ENCODE measurements at regions not wholly inside any gene's neighbourhood (a gene's known extent, or its start where the extent isn't known, plus 50 kb on each side); places are given as distances from the start of the nearest gene placed in this dataset.

DNA sequence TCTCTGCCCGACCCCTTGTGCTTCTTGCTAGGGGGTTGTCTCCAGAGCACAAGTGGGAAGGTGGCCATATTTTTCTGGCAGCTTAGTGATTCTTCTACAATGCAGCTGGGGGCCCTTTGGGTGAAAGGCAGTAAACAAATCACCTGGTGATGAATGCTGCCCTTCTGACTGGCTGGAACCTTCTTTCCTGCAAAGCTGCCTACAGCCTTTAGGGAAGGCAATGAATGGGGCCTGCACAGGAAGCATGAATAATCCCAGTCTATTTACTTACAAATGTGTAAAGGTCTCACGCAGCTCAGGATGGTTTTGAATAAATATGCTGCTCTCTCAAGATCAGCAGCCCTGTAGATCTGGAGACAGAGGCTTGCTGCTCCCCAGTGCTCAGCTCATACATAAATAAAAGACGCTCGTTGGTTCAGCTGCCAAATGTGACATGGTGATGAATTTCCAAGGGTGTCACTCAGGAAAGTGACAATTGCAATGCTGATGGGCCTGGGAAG lies 289.2 kb downstream of the TDRD15 start:
- no peaks in the 10 kb centered on the region for H3K27me3 ChIP-seq (ENCODE audit: control insufficient read depth, insufficient read depth, low read length)
- TF ChIP-seq, protein P1, sequence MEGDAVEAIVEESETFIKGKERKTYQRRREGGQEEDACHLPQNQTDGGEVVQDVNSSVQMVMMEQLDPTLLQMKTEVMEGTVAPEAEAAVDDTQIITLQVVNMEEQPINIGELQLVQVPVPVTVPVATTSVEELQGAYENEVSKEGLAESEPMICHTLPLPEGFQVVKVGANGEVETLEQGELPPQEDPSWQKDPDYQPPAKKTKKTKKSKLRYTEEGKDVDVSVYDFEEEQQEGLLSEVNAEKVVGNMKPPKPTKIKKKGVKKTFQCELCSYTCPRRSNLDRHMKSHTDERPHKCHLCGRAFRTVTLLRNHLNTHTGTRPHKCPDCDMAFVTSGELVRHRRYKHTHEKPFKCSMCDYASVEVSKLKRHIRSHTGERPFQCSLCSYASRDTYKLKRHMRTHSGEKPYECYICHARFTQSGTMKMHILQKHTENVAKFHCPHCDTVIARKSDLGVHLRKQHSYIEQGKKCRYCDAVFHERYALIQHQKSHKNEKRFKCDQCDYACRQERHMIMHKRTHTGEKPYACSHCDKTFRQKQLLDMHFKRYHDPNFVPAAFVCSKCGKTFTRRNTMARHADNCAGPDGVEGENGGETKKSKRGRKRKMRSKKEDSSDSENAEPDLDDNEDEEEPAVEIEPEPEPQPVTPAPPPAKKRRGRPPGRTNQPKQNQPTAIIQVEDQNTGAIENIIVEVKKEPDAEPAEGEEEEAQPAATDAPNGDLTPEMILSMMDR (IDR thresholded peaks at IDR 0.05), result no peak

DNA sequence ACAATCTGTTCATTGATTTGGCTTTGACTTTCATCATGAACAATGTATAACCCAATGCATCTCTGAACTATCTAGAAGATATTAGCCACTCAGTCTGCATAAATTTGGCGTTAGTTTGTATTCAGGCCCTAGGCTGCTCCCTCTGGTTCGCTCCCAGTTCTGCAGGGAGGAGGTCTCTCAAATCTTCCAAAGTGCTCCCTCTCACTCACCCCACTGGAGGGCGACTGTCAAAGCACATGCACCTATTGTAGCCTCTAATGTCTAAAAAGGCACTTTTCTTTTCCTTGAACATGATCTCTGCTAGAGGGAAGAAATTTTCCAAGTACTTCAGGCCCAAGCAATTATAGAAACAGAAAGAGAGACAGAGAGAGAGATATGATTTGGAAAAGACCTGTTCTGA lies 291.5 kb downstream of the TDRD15 start:
- no peaks in the 10 kb centered on the region for H3K9me3 ChIP-seq (ENCODE audit: control insufficient read depth, low read length)
- no peaks in the 10 kb centered on the region for H3K27me3 ChIP-seq (ENCODE audit: control insufficient read depth, insufficient read depth, low read length)
- H3K4me1 ChIP-seq, result no peaks in the 10 kb centered on the region
- H3K79me2 ChIP-seq, result no peaks in the 10 kb centered on the region
- H3K9ac ChIP-seq, result no peak overlapping the region
- H3K36me3 ChIP-seq (ENCODE audit: control insufficient read depth, insufficient read depth, low read length), result no peaks in the 10 kb centered on the region
- H2AFZ ChIP-seq, result no peak overlapping the region
- no peak overlapping the region for H3K4me3 ChIP-seq (ENCODE audit: low read depth, low read length)
- no peak overlapping the region for H3K27ac ChIP-seq
- no peak overlapping the region for H3K4me2 ChIP-seq (ENCODE audit: low read length)
- TF ChIP-seq, protein P1 (IDR thresholded peaks at IDR 0.05), result no peak

More for the DNA sequence above, 289.2 kb downstream of the TDRD15 start:
- no peak overlapping the region for H3K9ac ChIP-seq
- H3K79me2 ChIP-seq, result no peaks in the 10 kb centered on the region
- no peak overlapping the region for H2AFZ ChIP-seq
- H3K27ac ChIP-seq, result no peak overlapping the region
- no peaks in the 10 kb centered on the region for H3K9me3 ChIP-seq (ENCODE audit: control insufficient read depth, low read length)
- no peaks in the 10 kb centered on the region for H3K36me3 ChIP-seq (ENCODE audit: control insufficient read depth, insufficient read depth, low read length)
- H3K4me3 ChIP-seq (ENCODE audit: low read depth, low read length), result no peak overlapping the region
- no peak overlapping the region for H3K4me2 ChIP-seq (ENCODE audit: low read length)
- H3K4me1 ChIP-seq, result no peaks in the 10 kb centered on the region

DNA sequence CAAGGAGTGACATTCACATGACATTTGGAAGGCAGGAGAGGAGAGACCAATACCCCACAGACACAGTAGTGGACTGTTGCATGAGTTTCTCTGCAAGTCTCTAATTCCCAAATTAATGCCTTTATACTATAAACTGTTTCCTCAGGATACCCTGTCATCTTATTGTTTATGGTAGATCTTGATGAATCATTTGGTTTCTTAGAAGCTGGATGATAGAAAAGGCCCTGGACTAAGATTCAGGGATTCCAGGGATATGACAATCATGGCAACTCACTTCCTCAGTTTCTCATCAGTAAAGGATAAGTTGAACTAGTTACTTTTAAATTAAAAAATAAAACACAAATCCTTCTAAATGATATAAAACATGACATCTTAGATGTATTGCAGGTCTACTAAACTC lies 292.5 kb downstream of the TDRD15 start:
- H3K4me3 ChIP-seq (ENCODE audit: low read depth, low read length), result no peak overlapping the region
- H3K4me2 ChIP-seq (ENCODE audit: low read length), result no peak overlapping the region
- H3K27ac ChIP-seq, result no peak overlapping the region
- no peak overlapping the region for H3K9ac ChIP-seq
- H3K36me3 ChIP-seq (ENCODE audit: control insufficient read depth, insufficient read depth, low read length), result no peaks in the 10 kb centered on the region
- H2AFZ ChIP-seq, result no peak overlapping the region
- H3K27me3 ChIP-seq (ENCODE audit: control insufficient read depth, insufficient read depth, low read length), result no peaks in the 10 kb centered on the region
- no peaks in the 10 kb centered on the region for H3K79me2 ChIP-seq
- no peaks in the 10 kb centered on the region for H3K9me3 ChIP-seq (ENCODE audit: control insufficient read depth, low read length)
- TF ChIP-seq, protein P1 (IDR thresholded peaks at IDR 0.05), result no peak
- H3K4me1 ChIP-seq, result no peaks in the 10 kb centered on the region

DNA sequence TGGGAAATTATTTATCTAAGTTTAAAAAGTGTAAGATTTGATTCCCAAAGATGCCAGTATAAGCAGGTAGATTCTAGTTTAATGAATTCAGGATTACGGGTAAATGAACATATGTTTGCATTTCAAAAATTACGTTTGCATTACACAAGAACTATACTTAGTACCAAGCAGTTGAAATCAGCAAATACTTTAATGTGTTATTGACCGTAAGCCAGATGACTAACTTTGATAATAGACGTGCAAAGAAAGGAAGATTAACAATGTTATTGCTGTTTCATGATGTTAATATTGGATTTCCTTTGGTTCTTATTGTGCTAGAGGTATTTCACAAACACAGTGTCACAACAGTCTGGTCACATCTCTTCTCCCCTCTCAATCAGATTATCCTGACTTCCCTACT lies 294.7 kb downstream of the TDRD15 start:
- H3K79me2 ChIP-seq, result no peaks in the 10 kb centered on the region
- TF ChIP-seq, protein P1 (IDR thresholded peaks at IDR 0.05), result no peak
- H3K27ac ChIP-seq, result no peak overlapping the region
- H3K9ac ChIP-seq, result no peak overlapping the region
- no peaks in the 10 kb centered on the region for H3K36me3 ChIP-seq (ENCODE audit: control insufficient read depth, insufficient read depth, low read length)
- H3K9me3 ChIP-seq (ENCODE audit: control insufficient read depth, low read length), result no peaks in the 10 kb centered on the region
- no peaks in the 10 kb centered on the region for H3K27me3 ChIP-seq (ENCODE audit: control insufficient read depth, insufficient read depth, low read length)
- no peak overlapping the region for H3K4me2 ChIP-seq (ENCODE audit: low read length)
- H2AFZ ChIP-seq, result no peak overlapping the region
- H3K4me3 ChIP-seq (ENCODE audit: low read depth, low read length), result no peak overlapping the region
- no peaks in the 10 kb centered on the region for H3K4me1 ChIP-seq

DNA sequence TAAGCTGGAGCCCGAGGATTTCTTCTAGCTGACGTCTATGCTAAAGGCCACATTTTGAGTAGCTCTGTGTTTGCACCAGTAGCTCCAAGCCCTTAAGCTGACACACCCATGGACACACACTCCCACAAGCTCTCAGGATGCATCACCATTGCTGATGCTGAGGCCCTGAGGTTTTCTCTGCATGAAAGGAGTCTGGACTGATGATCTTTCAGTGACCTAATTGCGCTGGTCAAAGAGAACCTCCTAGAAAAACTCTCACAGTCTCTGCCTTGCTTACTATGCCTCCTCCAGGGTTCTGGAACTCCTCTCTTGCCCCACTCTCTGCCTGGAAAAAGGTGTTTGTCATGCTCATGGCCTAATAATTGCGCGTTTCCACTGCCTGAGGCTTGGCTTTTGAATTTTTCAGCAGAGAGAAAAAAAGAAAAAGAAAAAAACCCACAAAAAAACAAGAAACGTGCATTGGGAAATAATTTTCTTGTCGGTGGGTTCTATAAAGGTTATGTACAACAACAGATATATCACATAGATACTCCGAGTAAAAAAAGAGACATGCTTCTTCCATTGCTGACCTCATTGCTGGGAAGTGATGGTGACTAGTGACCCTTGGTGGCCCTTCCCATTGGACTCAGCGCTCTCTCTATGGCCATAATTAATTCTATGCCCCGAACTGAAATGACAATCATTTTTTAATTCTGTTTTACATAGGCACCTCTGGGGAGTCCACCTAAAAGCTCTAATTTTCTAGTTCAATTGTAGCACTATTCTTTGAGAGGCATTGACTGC lies 297.0 kb downstream of the TDRD15 start:
- no peak overlapping the region for H3K9ac ChIP-seq
- H3K79me2 ChIP-seq, result no peaks in the 10 kb centered on the region
- TF ChIP-seq, protein P1 (IDR thresholded peaks at IDR 0.05), result no peak
- H3K27ac ChIP-seq, result no peak overlapping the region
- no peaks in the 10 kb centered on the region for H3K4me1 ChIP-seq
- no peaks in the 10 kb centered on the region for H3K36me3 ChIP-seq (ENCODE audit: control insufficient read depth, insufficient read depth, low read length)
- no peak overlapping the region for H2AFZ ChIP-seq
- no peak overlapping the region for H3K4me2 ChIP-seq (ENCODE audit: low read length)
- H3K9me3 ChIP-seq (ENCODE audit: control insufficient read depth, low read length), result no peaks in the 10 kb centered on the region
- no peak overlapping the region for H3K4me3 ChIP-seq (ENCODE audit: low read depth, low read length)
- H3K27me3 ChIP-seq (ENCODE audit: control insufficient read depth, insufficient read depth, low read length), result no peaks in the 10 kb centered on the region

All from parathyroid adenoma (tissue), 2 donors.